ENCODE measurements at regions not wholly inside any gene's neighbourhood (a gene's known extent, or its start where the extent isn't known, plus 50 kb on each side); places are given as distances from the start of the nearest gene placed in this dataset.

- TF ChIP-seq CTCF (IDR thresholded peaks at IDR 0.05) (no peak), POLR2AphosphoS5 (IDR thresholded peaks at IDR 0.05) (no peak)
Measured at GRCh38 chr5:39702928-39703327, 278.1 kb upstream of the DAB2 start.
